Retinal pigment epithelial cell (primary cell): ENCODE measurements at regions not wholly inside any gene's neighbourhood (a gene's known extent, or its start where the extent isn't known, plus 50 kb on each side); places are given as distances from the start of the nearest gene placed in this dataset.
"Not testable (repeated sequence)": the region's sequence is repeated elsewhere in the genome, so short reads cannot be mapped to it uniquely, and the experiment has no call there.

Source experiments
- DNase-seq: peaks from one replicate; pipeline ENCODE4 v3.0.0-alpha.2; 2010; ENCODE audit warnings: low read depth
- H3K4me3 ChIP-seq: 2 replicates; pipeline ENCODE4 v1.5.1; 2011; ENCODE audit warnings: mild to moderate bottlenecking, low read length, control low read depth, moderate library complexity
- CTCF ChIP-seq: conservative IDR thresholded peaks from 2 replicates; pipeline ENCODE4 v1.5.1; 2011; ENCODE audit warnings: low read depth, low read length, control low read depth, inconsistent platforms

- no peak for DNase-seq
- no peak overlapping the region for H3K4me3 ChIP-seq
- no peak for TF ChIP-seq CTCF
These were observed 284.2 kb downstream of the USP46 start for GRCh38 chr4:52374877-52375276.

- DNase-seq = no peak
- H3K4me3 ChIP-seq = no peak overlapping the region
- TF ChIP-seq CTCF = peak; percentile 45
These were observed 282.9 kb downstream of the USP46 start for GRCh38 chr4:52376132-52376704.

- no peak for DNase-seq
- H3K4me3 ChIP-seq = no peak overlapping the region
- no peak for TF ChIP-seq CTCF
These were observed 281.5 kb downstream of the USP46 start for GRCh38 chr4:52377563-52377962.

- DNase-seq = no peak
- no peak overlapping the region for H3K4me3 ChIP-seq
- TF ChIP-seq CTCF = no peak
These were observed 251.6 kb downstream of the USP46 start for GRCh38 chr4:52407545-52407944.

- no peak overlapping the region for H3K4me3 ChIP-seq
- no peak for DNase-seq
- TF ChIP-seq CTCF = no peak
These were observed 251.1 kb downstream of the USP46 start for GRCh38 chr4:52408032-52408431.

GRCh38 chr4:52408471-52408870 is 250.6 kb downstream of the USP46 start:
- no peak for TF ChIP-seq CTCF
- no peak for DNase-seq
- no peak overlapping the region for H3K4me3 ChIP-seq

- not testable (repeated sequence) for H3K4me3 ChIP-seq, DNase-seq
These were observed 249.3 kb downstream of the USP46 start for GRCh38 chr4:52409766-52410165.

GRCh38 chr4:52410971-52411370 is 248.1 kb downstream of the USP46 start:
- no peak for DNase-seq
- no peak overlapping the region for H3K4me3 ChIP-seq
- TF ChIP-seq CTCF = no peak
